Activated CD4-positive, alpha-beta T cell treated with anti-CD3 and anti-CD28 coated beads, Interleukin-10, Interleukin-2, amounts not matched to agents 100 ng/mL and 50 ng/mL, durations not matched to agents 16 hours and 8 hours (primary cell): ENCODE measurements at regions not wholly inside any gene's neighbourhood (a gene's known extent, or its start where the extent isn't known, plus 50 kb on each side); places are given as distances from the start of the nearest gene placed in this dataset.
"Not testable (repeated sequence)": the region's sequence is repeated elsewhere in the genome, so short reads cannot be mapped to it uniquely, and the experiment has no call there.

ENCODE experiments used
- DNase-seq: peaks from one replicate; pipeline ENCODE4 v3.0.0-alpha.2; 2020

GRCh38 chr13:111593490-111593889, 273.0 kb downstream of the TEX29 start:
- DNase-seq = not testable (repeated sequence)

- no peak for DNase-seq
These were observed 274.2 kb downstream of the TEX29 start for GRCh38 chr13:111594606-111595005.

- no peak for DNase-seq
These were observed 274.8 kb downstream of the TEX29 start for GRCh38 chr13:111595276-111595675.

GRCh38 chr13:111595791-111596190, 275.3 kb downstream of the TEX29 start:
- DNase-seq = no peak

- DNase-seq = no peak
These were observed 276.8 kb downstream of the TEX29 start for GRCh38 chr13:111597191-111597611.

GRCh38 chr13:111597618-111598017, 277.2 kb downstream of the TEX29 start:
- DNase-seq = no peak

GRCh38 chr13:111598747-111599146, 278.3 kb downstream of the TEX29 start:
- no peak for DNase-seq

- DNase-seq = no peak
These were observed 279.3 kb downstream of the TEX29 start for GRCh38 chr13:111599791-111600190.

- no peak for DNase-seq
These were observed 282.4 kb downstream of the TEX29 start for GRCh38 chr13:111602874-111603273.

- DNase-seq = no peak
These were observed 283.7 kb downstream of the TEX29 start for GRCh38 chr13:111604097-111604496.

GRCh38 chr13:111608556-111608955, 288.1 kb downstream of the TEX29 start:
- no peak for DNase-seq

- DNase-seq = no peak
These were observed 289.2 kb downstream of the TEX29 start for GRCh38 chr13:111609631-111610030.

GRCh38 chr13:111610081-111610480, 289.6 kb downstream of the TEX29 start:
- DNase-seq = no peak

- no peak for DNase-seq
These were observed 290.4 kb downstream of the TEX29 start for GRCh38 chr13:111610879-111611278.

GRCh38 chr13:111611651-111612050, 291.2 kb downstream of the TEX29 start:
- DNase-seq = no peak

GRCh38 chr13:111612886-111613285, 292.4 kb downstream of the TEX29 start:
- no peak for DNase-seq

- DNase-seq = no peak
These were observed 293.6 kb downstream of the TEX29 start for GRCh38 chr13:111614009-111614408.

- DNase-seq = no peak
These were observed 294.2 kb downstream of the TEX29 start for GRCh38 chr13:111614613-111615012.

GRCh38 chr13:111616203-111616602, 295.8 kb downstream of the TEX29 start:
- no peak for DNase-seq

GRCh38 chr13:111620166-111620565, 299.7 kb downstream of the TEX29 start:
- no peak for DNase-seq

- DNase-seq = no peak
These were observed 300.1 kb downstream of the TEX29 start for GRCh38 chr13:111620586-111620985.

- DNase-seq = no peak
These were observed 300.7 kb downstream of the TEX29 start for GRCh38 chr13:111621164-111621563.

- DNase-seq = no peak
These were observed 301.6 kb downstream of the TEX29 start for GRCh38 chr13:111622051-111622531.

GRCh38 chr13:111623208-111623607, 302.8 kb downstream of the TEX29 start:
- no peak for DNase-seq

GRCh38 chr13:111623743-111624505, 303.5 kb downstream of the TEX29 start:
- no peak for DNase-seq
